Loucy (cell line): ENCODE measurements at regions not wholly inside any gene's neighbourhood (a gene's known extent, or its start where the extent isn't known, plus 50 kb on each side); places are given as distances from the start of the nearest gene placed in this dataset.

Experiments
- H2AFZ ChIP-seq: fragments of 200-600 bp; sonication (generic); 2 replicates; pipeline ENCODE4 v1.6.0; 2016; ENCODE audit warnings: antibody characterized with exemption, mild to moderate bottlenecking, low read length, moderate library complexity
- H3F3A ChIP-seq: fragments of 200-600 bp; 2 replicates; pipeline ENCODE4 v1.6.0; 2016; ENCODE audit warnings: antibody characterized with exemption, low read depth, mild to moderate bottlenecking
- H3K27me3 ChIP-seq: fragments of 200-600 bp; sonication (generic); 2 replicates; pipeline ENCODE4 v1.6.1; 2014; ENCODE audit warnings: low read length, mild to moderate bottlenecking; ENCODE audit not compliant: insufficient read depth, poor library complexity, severe bottlenecking
- H3K36me3 ChIP-seq: fragments of 200-600 bp; sonication (generic); 2 replicates; pipeline ENCODE4 v1.6.1; 2016; ENCODE audit warnings: low read length; ENCODE audit not compliant: insufficient read depth
- H3K4me1 ChIP-seq: fragments of 200-600 bp; sonication (generic); 2 replicates; pipeline ENCODE4 v1.5.1; 2014; ENCODE audit warnings: low read length, mild to moderate bottlenecking; ENCODE audit not compliant: insufficient read depth, poor library complexity, severe bottlenecking
- H3K4me2 ChIP-seq: fragments of 200-600 bp; sonication (generic); 2 replicates; pipeline ENCODE4 v1.6.0; 2014; ENCODE audit warnings: antibody characterized with exemption, low read length, low read depth, mild to moderate bottlenecking; ENCODE audit not compliant: poor library complexity, severe bottlenecking
- H3K4me3 ChIP-seq: fragments of 200-600 bp; sonication (generic); 2 replicates; pipeline ENCODE4 v1.5.1; 2014; ENCODE audit warnings: low read length, mild to moderate bottlenecking, mixed read lengths; ENCODE audit not compliant: poor library complexity, severe bottlenecking
- H3K79me2 ChIP-seq: fragments of 200-600 bp; sonication (generic); 2 replicates; pipeline ENCODE4 v1.6.1; 2014; ENCODE audit warnings: low read length; ENCODE audit not compliant: insufficient read depth
- H3K9ac ChIP-seq: fragments of 200-600 bp; sonication (generic); 2 replicates; pipeline ENCODE4 v1.6.0; 2014; ENCODE audit warnings: mild to moderate bottlenecking, low read depth, low read length, moderate library complexity; ENCODE audit not compliant: poor library complexity, severe bottlenecking
- H3K9me2 ChIP-seq: fragments of 200-600 bp; sonication (generic); replicated peaks from 2 replicates; pipeline ENCODE4 v1.6.1; 2016; ENCODE audit warnings: low read depth, low read length, mixed read lengths
- H3K9me3 ChIP-seq: fragments of 200-600 bp; sonication (generic); 2 replicates; pipeline ENCODE4 v1.6.1; 2014; ENCODE audit warnings: mild to moderate bottlenecking, antibody characterized with exemption, low read length, low read depth; ENCODE audit not compliant: insufficient read depth
- H4K20me1 ChIP-seq: fragments of 200-600 bp; sonication (generic); 2 replicates; pipeline ENCODE4 v1.6.0; 2014; ENCODE audit warnings: antibody characterized with exemption, low read length, mild to moderate bottlenecking; ENCODE audit not compliant: insufficient read depth, poor library complexity, severe bottlenecking
- EZH2phosphoT487 ChIP-seq: fragments of 200-600 bp; IDR thresholded peaks from 2 replicates; pipeline ENCODE4 v1.6.1; 2018; ENCODE audit warnings: antibody characterized with exemption, mild to moderate bottlenecking, moderate library complexity, borderline replicate concordance
- TF ChIP-seq, protein P1 (sequence below): fragments of 200-600 bp; sonication (generic); conservative IDR thresholded peaks from 2 replicates; pipeline ENCODE4 v1.5.1; 2014; ENCODE audit warnings: mild to moderate bottlenecking, antibody characterized with exemption, low read length

DNA sequence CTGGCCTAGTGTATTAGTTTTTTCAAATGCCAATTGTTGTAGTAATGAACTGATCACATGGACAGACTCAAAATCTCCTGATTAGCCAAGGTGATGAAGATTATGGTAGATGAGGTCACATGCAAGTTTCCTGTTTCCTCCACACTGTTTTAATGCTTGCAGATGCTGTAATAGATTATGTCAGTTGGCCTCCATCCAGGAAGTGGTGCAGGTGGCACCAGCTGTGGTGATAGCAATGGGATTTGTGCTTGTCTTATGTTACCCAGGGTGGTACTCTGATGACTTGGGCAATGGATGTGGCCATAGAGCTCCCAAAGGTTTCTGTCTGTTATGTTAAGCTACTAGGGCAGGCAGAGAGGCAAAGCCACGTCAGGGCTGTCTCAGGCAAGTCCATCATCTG lies 332.9 kb upstream of the DDX18 start:
- Histone ChIP-seq H3K9me3 (peaks cover 12% of the 10 kb centered on the region; the same call in 1 of the 2 replicates), H3K9ac (no peak overlapping the region), H3K27me3 (no peaks in the 10 kb centered on the region), H4K20me1 (no peaks in the 10 kb centered on the region), H2AFZ (peak overlapping the region; percentile 3; the same call in 1 of the 2 replicates), H3K4me2 (peak overlapping the region; percentile 43), H3K79me2 (no peaks in the 10 kb centered on the region), H3F3A (peaks cover 6% of the 10 kb centered on the region), H3K9me2 (no peaks in the 10 kb centered on the region), H3K4me1 (peaks cover 29% of the 10 kb centered on the region), H3K4me3 (no peak overlapping the region), H3K36me3 (no peaks in the 10 kb centered on the region)
- no peak for TF ChIP-seq EZH2phosphoT487
- TF ChIP-seq, protein P1, sequence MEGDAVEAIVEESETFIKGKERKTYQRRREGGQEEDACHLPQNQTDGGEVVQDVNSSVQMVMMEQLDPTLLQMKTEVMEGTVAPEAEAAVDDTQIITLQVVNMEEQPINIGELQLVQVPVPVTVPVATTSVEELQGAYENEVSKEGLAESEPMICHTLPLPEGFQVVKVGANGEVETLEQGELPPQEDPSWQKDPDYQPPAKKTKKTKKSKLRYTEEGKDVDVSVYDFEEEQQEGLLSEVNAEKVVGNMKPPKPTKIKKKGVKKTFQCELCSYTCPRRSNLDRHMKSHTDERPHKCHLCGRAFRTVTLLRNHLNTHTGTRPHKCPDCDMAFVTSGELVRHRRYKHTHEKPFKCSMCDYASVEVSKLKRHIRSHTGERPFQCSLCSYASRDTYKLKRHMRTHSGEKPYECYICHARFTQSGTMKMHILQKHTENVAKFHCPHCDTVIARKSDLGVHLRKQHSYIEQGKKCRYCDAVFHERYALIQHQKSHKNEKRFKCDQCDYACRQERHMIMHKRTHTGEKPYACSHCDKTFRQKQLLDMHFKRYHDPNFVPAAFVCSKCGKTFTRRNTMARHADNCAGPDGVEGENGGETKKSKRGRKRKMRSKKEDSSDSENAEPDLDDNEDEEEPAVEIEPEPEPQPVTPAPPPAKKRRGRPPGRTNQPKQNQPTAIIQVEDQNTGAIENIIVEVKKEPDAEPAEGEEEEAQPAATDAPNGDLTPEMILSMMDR = no peak

DNA sequence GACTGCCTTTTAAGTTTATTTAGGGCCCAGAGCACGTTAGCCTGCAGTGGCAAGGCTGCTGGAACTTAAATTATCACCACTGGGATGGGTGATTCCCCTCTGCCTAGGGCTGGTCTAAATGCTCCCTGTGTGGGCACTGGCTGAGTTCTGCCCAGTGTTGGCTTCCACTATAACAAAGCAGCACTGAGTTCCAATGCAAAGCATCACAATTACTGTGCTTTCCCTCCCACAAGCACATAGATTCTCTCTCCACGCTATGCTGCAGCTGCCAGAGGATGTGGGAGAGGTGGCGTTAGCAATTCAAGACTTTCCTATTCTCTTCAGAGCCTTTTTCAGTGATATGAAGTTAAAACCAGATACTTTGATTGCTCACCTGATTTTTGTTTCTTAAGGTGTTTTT lies 328.9 kb upstream of the DDX18 start:
- Histone ChIP-seq H3K9ac (no peak overlapping the region), H3K4me2 (peak overlapping the region; percentile 36), H3K9me2 (no peaks in the 10 kb centered on the region), H3K27me3 (no peaks in the 10 kb centered on the region), H3K9me3 (peaks cover 16% of the 10 kb centered on the region; the same call in 1 of the 2 replicates), H2AFZ (no peak overlapping the region), H3F3A (peaks cover 6% of the 10 kb centered on the region), H3K4me1 (peaks cover 34% of the 10 kb centered on the region), H3K36me3 (no peaks in the 10 kb centered on the region), H3K79me2 (no peaks in the 10 kb centered on the region), H4K20me1 (no peaks in the 10 kb centered on the region), H3K4me3 (no peak overlapping the region)
- TF ChIP-seq, protein P1 = no peak

DNA sequence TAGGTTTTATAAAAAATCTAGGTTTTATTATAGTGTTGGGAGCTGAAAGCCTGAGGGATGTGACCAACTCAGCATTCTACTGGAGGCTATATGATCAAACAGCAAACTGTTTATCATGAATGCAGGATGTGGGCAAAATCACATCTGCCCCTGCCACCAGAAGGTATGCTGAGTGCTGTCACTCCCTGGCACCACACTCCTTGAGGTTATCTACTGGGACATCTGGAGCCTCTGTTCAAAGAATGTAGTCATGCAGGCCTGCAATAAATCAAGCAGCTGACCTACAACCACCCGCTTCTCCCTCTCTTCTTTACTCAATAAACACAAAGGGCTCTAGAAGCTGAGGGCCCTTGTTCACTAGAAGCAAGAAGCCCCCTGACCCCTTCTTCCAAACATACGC lies 328.4 kb upstream of the DDX18 start:
- H3K36me3 ChIP-seq = no peaks in the 10 kb centered on the region
- no peak overlapping the region for H3K4me3 ChIP-seq
- H3K9me2 ChIP-seq = no peaks in the 10 kb centered on the region
- H3K4me2 ChIP-seq = peak overlapping the region; percentile 36
- H3F3A ChIP-seq = peaks cover 6% of the 10 kb centered on the region
- H3K9me3 ChIP-seq = peaks cover 14% of the 10 kb centered on the region; the same call in 1 of the 2 replicates
- H2AFZ ChIP-seq = no peak overlapping the region
- H3K27me3 ChIP-seq = no peaks in the 10 kb centered on the region
- no peaks in the 10 kb centered on the region for H3K79me2 ChIP-seq
- H3K4me1 ChIP-seq = peaks cover 37% of the 10 kb centered on the region
- H3K9ac ChIP-seq = no peak overlapping the region
- no peaks in the 10 kb centered on the region for H4K20me1 ChIP-seq
- TF ChIP-seq, protein P1 = no peak
- no peak for TF ChIP-seq EZH2phosphoT487
